Keratinocyte (primary cell): ENCODE measurements at regions not wholly inside any gene's neighbourhood (a gene's known extent, or its start where the extent isn't known, plus 50 kb on each side); places are given as distances from the start of the nearest gene placed in this dataset.

Experiments used
- DNase-seq: peaks from one replicate; pipeline ENCODE4 v3.0.0-alpha.2; 2011; ENCODE audit warnings: low read depth, missing footprints, low spot score
- FAIRE-seq: peaks from 2 replicates; lab custom pipeline; 2011; peaks lifted over from hg19 to GRCh38; lab: Jason Lieb, UNC
- H2AFZ ChIP-seq: 2 replicates; pipeline ENCODE4 v1.6.0; 2012; ENCODE audit warnings: low read length, control low read depth, inconsistent platforms; ENCODE audit not compliant: control insufficient read depth
- H3K27ac ChIP-seq: 2 replicates; pipeline ENCODE4 v1.5.1; 2011; ENCODE audit warnings: low read length; ENCODE audit not compliant: control insufficient read depth, insufficient read depth
- H3K27me3 ChIP-seq: 3 replicates; pipeline ENCODE4 v1.6.0; 2011; ENCODE audit warnings: low read length; ENCODE audit not compliant: control insufficient read depth, insufficient read depth; ENCODE audit errors: extremely low read depth
- H3K36me3 ChIP-seq, 2 experiments: 2 replicates in 1 of 2; 3 replicates in 1 of 2; pipeline ENCODE4 v1.5.1; 2011; ENCODE audit warnings: low read length in 2 of 2, mild to moderate bottlenecking in 1 of 2; ENCODE audit not compliant: control insufficient read depth in 2 of 2, insufficient read depth in 2 of 2; ENCODE audit errors: extremely low read depth in 1 of 2
- H3K4me1 ChIP-seq: 3 replicates; pipeline ENCODE4 v1.5.1; 2011; ENCODE audit warnings: low read length; ENCODE audit not compliant: control insufficient read depth, insufficient read depth; ENCODE audit errors: extremely low read depth
- H3K4me2 ChIP-seq: 3 replicates; pipeline ENCODE4 v1.6.0; 2011; ENCODE audit warnings: low read depth, low read length; ENCODE audit not compliant: control insufficient read depth, insufficient read depth; ENCODE audit errors: extremely low read depth
- H3K4me3 ChIP-seq, 3 experiments: fragments of 200-600 bp in 1 of 3; sonication (generic) in 1 of 3; 2 replicates in 2 of 3; 3 replicates in 1 of 3; pipeline ENCODE4 v1.5.1; 2011 to 2016; ENCODE audit warnings: low read length in 3 of 3, mild to moderate bottlenecking in 3 of 3, control low read depth in 2 of 3, inconsistent platforms in 1 of 3, low read depth in 1 of 3, mixed read lengths in 1 of 3, mixed run types in 1 of 3, moderate library complexity in 1 of 3; ENCODE audit not compliant: control insufficient read depth in 2 of 3, insufficient read depth in 2 of 3; ENCODE audit errors: extremely low read depth in 1 of 3
- H3K79me2 ChIP-seq: 2 replicates; pipeline ENCODE4 v1.6.0; 2012; ENCODE audit warnings: low read length; ENCODE audit not compliant: control insufficient read depth, insufficient read depth
- H3K9ac ChIP-seq: 3 replicates; pipeline ENCODE4 v1.6.0; 2011; ENCODE audit warnings: low read length; ENCODE audit not compliant: control insufficient read depth, insufficient read depth; ENCODE audit errors: extremely low read depth
- H3K9me1 ChIP-seq: 3 replicates; pipeline ENCODE4 v1.6.0; 2011; ENCODE audit warnings: low read length; ENCODE audit not compliant: control insufficient read depth, insufficient read depth; ENCODE audit errors: extremely low read depth
- H3K9me3 ChIP-seq: 2 replicates; pipeline ENCODE4 v1.5.1; 2012; ENCODE audit warnings: low read depth, low read length; ENCODE audit not compliant: control insufficient read depth
- H4K20me1 ChIP-seq: 3 replicates; pipeline ENCODE4 v1.6.0; 2011; ENCODE audit warnings: low read length; ENCODE audit not compliant: control insufficient read depth, insufficient read depth; ENCODE audit errors: extremely low read depth
- EZH2 ChIP-seq: IDR thresholded peaks from one replicate; pipeline ENCODE4 v1.6.1; 2012; ENCODE audit warnings: inconsistent platforms, mild to moderate bottlenecking, low read length, moderate library complexity
- dilution Hi-C: fragments of 300-500 bp; cut with MboI; formaldehyde crosslinking; loops from one replicate; pipeline ENCODE4 v1.7.0; 2020; ENCODE audit warnings: low sequenced_read_pairs; ENCODE audit not compliant: extremely low pct_ligation_motif_present
- TF ChIP-seq, protein P1 (sequence below), 3 experiments: IDR thresholded peaks in 1 of 3; conservative IDR thresholded peaks in 1 of 3; optimal IDR thresholded peaks in 1 of 3; 2 replicates in 2 of 3; 3 replicates in 1 of 3; pipeline versions ENCODE3 to v1.5.1; 2011; ENCODE audit warnings: low read length in 3 of 3, mild to moderate bottlenecking in 3 of 3, moderate library complexity in 2 of 3, control low read depth in 1 of 3, inconsistent platforms in 1 of 3; ENCODE audit not compliant: insufficient read depth in 2 of 3; ENCODE audit errors: extremely low read depth in 1 of 3

- Histone ChIP-seq H3K27ac (no peak overlapping the region), H3K4me3 (no peak overlapping the region), H3K36me3 (no peaks in the 10 kb centered on the region), H4K20me1 (no peaks in the 10 kb centered on the region), H3K4me1 (no peaks in the 10 kb centered on the region), H2AFZ (no peak overlapping the region), H3K27me3 (no peaks in the 10 kb centered on the region), H3K4me2 (no peak overlapping the region), H3K9me3 (no peaks in the 10 kb centered on the region), H3K9ac (no peak overlapping the region), H3K9me1 (no peaks in the 10 kb centered on the region), H3K79me2 (no peaks in the 10 kb centered on the region)
- TF ChIP-seq, protein P1, sequence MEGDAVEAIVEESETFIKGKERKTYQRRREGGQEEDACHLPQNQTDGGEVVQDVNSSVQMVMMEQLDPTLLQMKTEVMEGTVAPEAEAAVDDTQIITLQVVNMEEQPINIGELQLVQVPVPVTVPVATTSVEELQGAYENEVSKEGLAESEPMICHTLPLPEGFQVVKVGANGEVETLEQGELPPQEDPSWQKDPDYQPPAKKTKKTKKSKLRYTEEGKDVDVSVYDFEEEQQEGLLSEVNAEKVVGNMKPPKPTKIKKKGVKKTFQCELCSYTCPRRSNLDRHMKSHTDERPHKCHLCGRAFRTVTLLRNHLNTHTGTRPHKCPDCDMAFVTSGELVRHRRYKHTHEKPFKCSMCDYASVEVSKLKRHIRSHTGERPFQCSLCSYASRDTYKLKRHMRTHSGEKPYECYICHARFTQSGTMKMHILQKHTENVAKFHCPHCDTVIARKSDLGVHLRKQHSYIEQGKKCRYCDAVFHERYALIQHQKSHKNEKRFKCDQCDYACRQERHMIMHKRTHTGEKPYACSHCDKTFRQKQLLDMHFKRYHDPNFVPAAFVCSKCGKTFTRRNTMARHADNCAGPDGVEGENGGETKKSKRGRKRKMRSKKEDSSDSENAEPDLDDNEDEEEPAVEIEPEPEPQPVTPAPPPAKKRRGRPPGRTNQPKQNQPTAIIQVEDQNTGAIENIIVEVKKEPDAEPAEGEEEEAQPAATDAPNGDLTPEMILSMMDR (optimal IDR thresholded peaks at IDR 0.05 in 1 of 3, IDR thresholded peaks at IDR 0.05 in 1 of 3, conservative IDR thresholded peaks at IDR 0.05 in 1 of 3; ENCODE audit: extremely low read depth in 1 of 3, insufficient read depth in 2 of 3, low read length in 3 of 3), result no peak
- no peak for TF ChIP-seq EZH2
- no peak for FAIRE-seq
- dilution Hi-C loops, result no loop called here
- DNase-seq, result no peak
Observed at GRCh38 chr16:51761001-51761400, 609.9 kb upstream of the SALL1 start.

GRCh38 chr16:51759999-51760398 lies 608.9 kb upstream of the SALL1 start:
- TF ChIP-seq, protein P1 (optimal IDR thresholded peaks at IDR 0.05 in 1 of 3, IDR thresholded peaks at IDR 0.05 in 1 of 3, conservative IDR thresholded peaks at IDR 0.05 in 1 of 3; ENCODE audit: extremely low read depth in 1 of 3, insufficient read depth in 2 of 3, low read length in 3 of 3), result no peak
- TF ChIP-seq EZH2, result no peak
- H3K4me3 ChIP-seq, result no peak overlapping the region
- no peaks in the 10 kb centered on the region for H4K20me1 ChIP-seq
- no peaks in the 10 kb centered on the region for H3K79me2 ChIP-seq
- H3K9ac ChIP-seq, result no peak overlapping the region
- H3K36me3 ChIP-seq, result no peaks in the 10 kb centered on the region
- no peak overlapping the region for H3K27ac ChIP-seq
- no peak overlapping the region for H2AFZ ChIP-seq
- H3K9me3 ChIP-seq, result no peaks in the 10 kb centered on the region
- H3K27me3 ChIP-seq, result peaks cover 4% of the 10 kb centered on the region
- dilution Hi-C loops, result no loop called here
- H3K4me2 ChIP-seq, result no peak overlapping the region
- no peaks in the 10 kb centered on the region for H3K4me1 ChIP-seq
- H3K9me1 ChIP-seq, result no peaks in the 10 kb centered on the region
- DNase-seq (no peak), FAIRE-seq (no peak)
